ENCODE measurements at regions not wholly inside any gene's neighbourhood (a gene's known extent, or its start where the extent isn't known, plus 50 kb on each side); places are given as distances from the start of the nearest gene placed in this dataset.

GRCh38 chr20:17796091-17796563 is 96.4 kb downstream of the BANF2 start:
- Histone ChIP-seq H3K4me3 (ENCODE audit: extremely low read depth in 1 of 4, insufficient read depth in 2 of 4, low read depth in 3 of 4, low read length in 4 of 4) (no peak overlapping the region), H4K8ac (ENCODE audit: extremely low read depth, insufficient read depth, low read length) (no peak overlapping the region), H3K56ac (replicated peaks; ENCODE audit: insufficient read length, low read depth, low read length) (no peak overlapping the region), H3K14ac (ENCODE audit: insufficient read length) (no peak overlapping the region), H2BK12ac (ENCODE audit: low read depth, low read length) (no peak overlapping the region), H2BK15ac (ENCODE audit: low read length) (no peak overlapping the region), H3K79me2 (ENCODE audit: control insufficient read depth in 1 of 2, insufficient read depth in 2 of 2, low read length in 2 of 2) (no peaks in the 10 kb centered on the region), H3K23ac (ENCODE audit: insufficient read length) (no peak overlapping the region), H3K4me2 (ENCODE audit: insufficient read depth in 1 of 2, low read depth in 2 of 2, low read length in 2 of 2) (no peak overlapping the region), H4K91ac (replicated peaks; ENCODE audit: insufficient read length, low read length) (no peak overlapping the region), H3K9ac (replicated peaks in 1 of 4; ENCODE audit: extremely low read depth in 1 of 4, low read depth in 3 of 4, low read length in 3 of 4) (no peak overlapping the region), H4K20me1 (replicated peaks in 1 of 2; ENCODE audit: control insufficient read depth in 1 of 2, insufficient read depth in 2 of 2, low read length in 2 of 2) (no peaks in the 10 kb centered on the region), H3K23me2 (ENCODE audit: low read depth, low read length) (no peaks in the 10 kb centered on the region), H3K4me1 (replicated peaks in 1 of 4; ENCODE audit: control insufficient read depth in 3 of 4, insufficient read depth in 4 of 4, low read length in 3 of 4) (no peaks in the 10 kb centered on the region), H3K18ac (ENCODE audit: extremely low read depth, low read length) (no peak overlapping the region), H2BK20ac (ENCODE audit: low read length) (no peak overlapping the region), H2BK5ac (ENCODE audit: low read depth, low read length) (no peak overlapping the region), H3K27ac (ENCODE audit: low read depth, low read length) (no peak overlapping the region), H2AFZ (ENCODE audit: low read length) (no peak overlapping the region), H2BK120ac (replicated peaks; ENCODE audit: low read depth, low read length) (no peak overlapping the region), H3K79me1 (ENCODE audit: low read depth, low read length) (no peaks in the 10 kb centered on the region), H3K27me3 (replicated peaks in 1 of 4; ENCODE audit: control insufficient read depth in 3 of 4, extremely low read depth in 1 of 4, insufficient read depth in 3 of 4, low read length in 3 of 4) (no peaks in the 10 kb centered on the region), H3K36me3 (ENCODE audit: control insufficient read depth in 2 of 4, insufficient read depth in 4 of 4, low read length in 3 of 4) (no peaks in the 10 kb centered on the region; a peak in 1 of 8 replicates), H3K9me3 (ENCODE audit: insufficient read depth in 2 of 2, low read depth in 1 of 2, low read length in 1 of 2) (peaks cover 0 to 3% of the 10 kb centered on the region in 2 experiments; a peak in 2 of 4 replicates), H3K4ac (replicated peaks; ENCODE audit: insufficient read length, low read depth, low read length) (no peak overlapping the region), H2AK5ac (ENCODE audit: low read depth, low read length) (no peak overlapping the region), H4K5ac (ENCODE audit: insufficient read length, low read depth, low read length) (no peak overlapping the region)
- ChIA-PET POLR2A (ENCODE audit: partially characterized antibody) (no interaction called here), CTCF (ENCODE audit: partially characterized antibody) (interaction anchor here (0.8 to 2.9 kb wide), 4 partner anchors 11 to 102 kb away, joined by 3 to 11 read pairs (median 4); no protein-coding TSS in a partner anchor)
- FAIRE-seq (no peak), DNase-seq (ENCODE audit: low read depth in 1 of 2, low spot score in 2 of 2) (no peak)
- WGBS, 2 experiments (ENCODE audit: extremely low coverage in 1 of 2, insufficient coverage in 1 of 2, insufficient read length in 1 of 2, insufficient replicate concordance in 2 of 2, low coverage in 1 of 2, low lambda C conversion rate in 2 of 2, missing lambda C conversion rate in 1 of 2) = 91% methylated on average over 2 of the region's 2 CpGs; no CpG with 5 or more reads in 1 of the 2 experiments
- TF ChIP-seq CHD1 (IDR thresholded peaks at IDR 0.05; ENCODE audit: low read depth, low read length) (no peak), FOSL1 (IDR thresholded peaks at IDR 0.05; ENCODE audit: insufficient read depth, low read depth, low read length) (no peak), CBX5 (IDR thresholded peaks at IDR 0.05; ENCODE audit: low read depth, low read length) (no peak), KDM4A (IDR thresholded peaks at IDR 0.05; ENCODE audit: low read depth, low read length, severe bottlenecking) (no peak), EP300 (IDR thresholded peaks at IDR 0.05; ENCODE audit: borderline replicate concordance in 1 of 2, low read depth in 2 of 2, low read length in 2 of 2) (no peak), SIX5 (IDR thresholded peaks at IDR 0.05; ENCODE audit: low read depth, low read length) (no peak), YY1 (IDR thresholded peaks at IDR 0.05; ENCODE audit: low read depth, low read length) (no peak), BRCA1 (IDR thresholded peaks at IDR 0.05; ENCODE audit: low read depth, low read length) (no peak), SAP30 (IDR thresholded peaks at IDR 0.05; ENCODE audit: insufficient read depth, insufficient replicate concordance, low read length) (no peak), RBBP5 (IDR thresholded peaks at IDR 0.05; ENCODE audit: borderline replicate concordance, low read depth, low read length) (no peak), CTBP2 (IDR thresholded peaks at IDR 0.05; ENCODE audit: borderline replicate concordance, insufficient read depth, insufficient read length, low read length) (no peak)

All from H1 (cell line).